Medulla oblongata (tissue), 1 donor: ENCODE measurements at regions not wholly inside any gene's neighbourhood (a gene's known extent, or its start where the extent isn't known, plus 50 kb on each side); places are given as distances from the start of the nearest gene placed in this dataset.
"Not testable (repeated sequence)": the region's sequence is repeated elsewhere in the genome, so short reads cannot be mapped to it uniquely, and the experiment has no call there.

Experiments used
- DNase-seq: peaks from one replicate; pipeline ENCODE4 v3.0.0-alpha.2; 2015; ENCODE audit errors: extremely low spot score

DNA sequence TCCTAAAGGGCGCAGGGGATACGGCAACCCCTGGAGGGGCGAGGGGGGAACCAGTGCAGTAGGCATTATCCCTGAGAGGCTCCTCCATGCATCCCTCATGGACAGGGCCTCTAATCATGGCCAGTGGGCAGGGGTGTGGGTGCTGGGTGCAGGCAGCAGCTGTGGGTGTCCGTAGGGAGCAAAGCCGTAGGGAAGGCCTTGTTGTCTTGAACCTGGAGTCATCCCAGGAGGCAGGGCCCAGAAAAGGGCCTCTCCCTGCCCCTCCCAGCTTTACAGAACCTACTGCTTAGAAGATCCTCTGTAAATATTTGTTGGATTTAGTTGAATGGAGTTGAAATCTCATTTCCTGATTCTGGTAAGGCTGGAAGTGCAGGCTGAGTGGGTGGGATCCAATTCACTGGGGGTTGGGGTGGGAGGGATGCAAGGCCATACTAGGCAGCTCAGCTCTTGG, 207.0 kb upstream of the HAAO start:
- no peak for DNase-seq

DNA sequence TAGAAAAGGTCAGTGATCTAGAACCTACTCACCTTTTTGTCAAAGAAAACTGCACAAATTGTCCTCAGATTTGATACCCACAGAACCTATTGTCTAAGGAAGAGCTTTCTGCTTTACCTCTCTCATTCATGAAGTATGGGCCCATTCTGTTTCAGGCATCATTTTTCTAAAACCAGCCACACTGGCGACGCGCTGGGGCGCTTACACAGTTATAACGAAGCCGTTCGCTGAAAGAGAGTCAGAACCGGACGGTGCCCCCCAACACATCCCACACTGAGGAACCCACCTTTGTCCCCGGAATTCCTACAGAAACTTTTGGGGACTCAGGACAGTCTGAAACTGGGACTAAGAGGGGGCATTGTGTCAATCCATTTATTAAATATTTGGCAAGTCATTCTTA, 206.3 kb upstream of the HAAO start:
- DNase-seq: no peak

DNA sequence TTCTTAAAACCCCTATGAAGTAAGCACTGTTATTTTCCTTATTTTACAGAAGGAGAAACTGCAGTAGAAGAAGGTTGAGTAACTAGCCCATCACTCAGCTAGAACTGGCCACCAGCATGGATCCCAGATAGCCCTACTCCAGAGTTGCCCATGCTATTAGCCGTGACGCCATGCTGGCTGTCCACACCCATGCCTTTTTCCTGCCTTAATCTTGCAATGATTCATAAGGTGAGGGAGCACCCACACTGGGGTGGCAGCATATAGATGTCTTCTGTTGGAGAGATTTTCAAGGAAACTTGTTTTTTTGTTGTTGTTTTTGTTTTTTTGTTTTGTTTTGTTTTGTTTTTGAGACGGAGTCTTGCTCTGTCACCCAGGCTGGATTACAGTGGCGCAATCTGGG, 204.1 kb upstream of the HAAO start:
- no peak for DNase-seq

DNA sequence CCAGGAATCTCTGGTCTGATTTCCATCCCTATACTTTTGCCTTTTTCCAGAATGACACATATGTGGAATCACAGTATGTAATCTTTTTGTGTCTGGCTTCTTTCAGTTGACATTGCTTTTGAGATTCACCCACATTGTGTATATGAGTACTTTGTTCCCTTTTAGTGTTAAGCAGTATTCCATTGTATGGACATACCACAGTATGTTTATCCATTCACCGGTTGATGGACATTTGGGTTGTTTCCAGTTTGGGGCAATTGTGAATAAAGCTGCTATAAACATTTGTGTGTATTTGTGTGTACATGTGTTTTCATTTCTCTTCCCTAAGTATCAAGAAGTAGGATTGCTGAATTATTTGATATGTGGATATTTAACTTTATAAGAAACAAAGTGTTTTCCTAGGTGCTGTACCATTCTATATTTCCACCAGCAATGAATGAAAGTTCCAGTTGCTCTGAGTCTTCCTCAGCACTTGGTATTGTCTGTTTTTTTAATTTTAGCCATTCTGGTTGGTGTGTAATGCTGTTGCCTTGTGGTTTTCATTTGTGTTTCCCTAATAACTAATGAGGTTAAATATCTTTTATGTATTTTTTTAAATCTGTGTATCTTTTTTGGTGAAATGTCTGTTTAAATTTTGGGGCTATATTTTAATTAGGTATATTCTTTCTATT, 203.5 kb upstream of the HAAO start:
- DNase-seq: no peak

DNA sequence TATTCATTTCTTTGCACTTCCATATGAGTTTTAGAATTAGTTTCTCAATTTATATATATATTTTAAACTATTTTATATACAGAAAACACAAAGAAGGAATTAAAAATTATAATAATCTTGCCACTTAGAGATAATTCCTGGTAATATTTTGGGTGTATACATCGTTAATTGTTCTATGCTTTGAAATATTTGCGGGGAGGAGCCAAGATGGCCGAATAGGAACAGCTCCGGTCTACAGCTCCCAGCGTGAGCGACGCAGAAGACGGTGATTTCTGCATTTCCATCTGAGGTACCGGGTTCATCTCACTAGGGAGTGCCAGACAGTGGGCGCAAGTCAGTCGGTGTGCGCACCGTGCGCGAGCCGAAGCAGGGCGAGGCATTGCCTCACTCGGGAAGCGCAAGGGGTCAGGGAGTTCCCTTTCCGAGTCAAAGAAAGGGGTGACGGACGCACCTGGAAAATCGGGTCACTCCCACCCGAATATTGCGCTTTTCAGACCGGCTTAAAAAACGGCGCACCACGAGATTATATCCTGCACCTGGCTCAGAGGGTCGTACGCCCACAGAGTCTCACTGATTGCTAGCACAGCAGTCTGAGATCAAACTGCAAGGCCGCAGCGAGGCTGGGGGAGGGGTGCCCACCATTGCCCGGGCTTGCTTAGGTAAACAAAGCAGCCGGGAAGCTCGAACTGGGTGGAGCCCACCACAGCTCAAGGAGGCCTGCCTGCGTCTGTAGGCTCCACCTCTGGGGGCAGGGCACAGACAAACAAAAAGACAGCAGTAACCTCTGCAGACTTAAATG, 197.1 kb upstream of the HAAO start:
- not testable (repeated sequence) for DNase-seq

DNA sequence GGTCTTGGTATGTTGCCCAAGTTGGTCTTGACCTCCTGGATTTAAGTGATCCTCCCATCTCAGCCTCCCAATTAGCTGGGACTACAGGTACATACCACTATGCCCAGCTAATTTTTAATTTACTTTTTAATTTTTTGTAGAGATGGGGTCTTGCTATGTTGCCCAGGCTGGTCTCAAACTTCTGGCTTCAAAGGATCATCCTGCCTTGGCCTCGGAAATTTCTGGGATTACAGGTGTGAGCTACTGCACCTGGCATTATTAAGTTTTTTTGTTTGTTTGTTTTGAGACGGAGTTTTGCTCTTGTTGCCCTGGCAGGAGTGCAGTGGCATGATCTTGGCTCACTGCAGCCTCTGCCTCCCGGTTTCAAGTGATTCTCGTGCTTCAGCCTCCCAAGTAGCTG, 195.7 kb upstream of the HAAO start:
- not testable (repeated sequence) for DNase-seq

DNA sequence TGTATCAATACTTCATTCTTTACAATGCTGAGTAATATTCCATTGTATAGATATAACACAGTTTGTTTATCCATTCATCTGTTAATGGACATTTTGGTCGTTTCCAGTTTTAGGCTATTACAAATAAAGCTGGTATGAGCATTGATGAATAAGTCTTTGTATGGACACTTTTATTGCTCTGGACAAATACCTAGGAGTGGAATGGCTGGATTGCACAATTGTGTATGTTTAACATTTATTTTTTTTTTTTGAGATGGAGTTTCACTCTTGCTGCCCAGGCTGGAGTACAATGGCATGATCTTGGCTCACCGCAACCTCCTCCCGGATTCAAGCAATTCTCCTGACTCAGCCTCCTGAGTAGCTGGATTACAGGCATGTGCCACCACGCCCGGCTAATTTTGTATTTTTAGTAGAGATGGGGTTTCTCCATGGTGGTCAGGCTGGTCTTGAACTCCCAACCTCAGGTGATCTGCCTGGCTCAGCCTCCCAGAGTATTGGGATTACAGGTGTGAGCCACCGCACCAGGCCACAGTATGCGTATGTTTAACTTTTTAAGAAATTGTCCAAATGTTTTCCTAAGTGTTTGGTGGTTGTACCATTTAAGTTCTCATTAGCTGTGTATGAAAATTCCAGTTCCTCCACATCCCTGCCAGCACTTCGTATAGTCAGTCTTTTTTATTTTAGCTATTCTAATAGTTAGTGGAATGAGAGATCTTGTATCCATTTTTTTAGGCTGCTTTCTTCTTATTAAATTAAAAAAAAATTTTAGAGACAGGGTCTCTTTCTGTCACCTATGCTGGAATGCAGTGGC, 194.9 kb upstream of the HAAO start:
- DNase-seq: no peak

DNA sequence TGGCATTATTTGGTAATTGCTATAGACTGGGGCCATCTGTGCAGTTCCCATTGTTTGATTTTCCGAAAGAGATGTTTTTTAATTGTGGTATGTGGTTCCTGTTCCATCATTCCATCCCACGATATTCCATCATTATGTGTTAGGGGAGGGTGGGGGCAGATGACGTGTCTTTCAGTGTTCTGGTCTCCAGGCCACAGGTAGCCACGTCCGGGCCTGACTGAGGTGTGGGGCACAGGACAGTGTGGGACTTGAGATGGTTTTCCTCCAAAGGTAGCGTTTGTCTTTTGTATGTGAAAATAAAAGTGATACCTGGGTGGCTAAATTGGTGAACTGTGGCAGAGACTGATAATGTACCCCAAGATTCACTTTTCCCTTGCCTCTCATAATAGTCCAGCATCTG, 192.2 kb upstream of the HAAO start:
- no peak for DNase-seq

DNA sequence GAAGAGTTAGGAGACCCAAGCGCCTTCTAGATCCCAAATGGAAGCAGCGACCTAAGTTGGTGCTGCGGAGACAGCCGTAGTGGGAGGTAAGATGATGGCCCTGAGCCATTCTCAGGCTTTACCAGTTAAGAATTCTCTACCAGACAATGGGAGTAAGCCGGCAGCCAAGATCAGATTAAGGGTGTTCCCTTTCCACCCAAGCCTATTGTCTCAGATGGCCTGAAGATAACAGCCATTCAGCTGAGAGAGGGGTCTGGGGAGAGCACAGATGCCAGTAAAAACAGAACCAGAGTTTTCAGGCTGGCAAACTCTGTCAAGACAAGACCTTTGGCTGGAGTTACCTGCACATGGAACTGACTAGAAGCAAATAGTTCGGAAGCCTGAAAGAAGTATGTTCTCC, 191.7 kb upstream of the HAAO start:
- no peak for DNase-seq

DNA sequence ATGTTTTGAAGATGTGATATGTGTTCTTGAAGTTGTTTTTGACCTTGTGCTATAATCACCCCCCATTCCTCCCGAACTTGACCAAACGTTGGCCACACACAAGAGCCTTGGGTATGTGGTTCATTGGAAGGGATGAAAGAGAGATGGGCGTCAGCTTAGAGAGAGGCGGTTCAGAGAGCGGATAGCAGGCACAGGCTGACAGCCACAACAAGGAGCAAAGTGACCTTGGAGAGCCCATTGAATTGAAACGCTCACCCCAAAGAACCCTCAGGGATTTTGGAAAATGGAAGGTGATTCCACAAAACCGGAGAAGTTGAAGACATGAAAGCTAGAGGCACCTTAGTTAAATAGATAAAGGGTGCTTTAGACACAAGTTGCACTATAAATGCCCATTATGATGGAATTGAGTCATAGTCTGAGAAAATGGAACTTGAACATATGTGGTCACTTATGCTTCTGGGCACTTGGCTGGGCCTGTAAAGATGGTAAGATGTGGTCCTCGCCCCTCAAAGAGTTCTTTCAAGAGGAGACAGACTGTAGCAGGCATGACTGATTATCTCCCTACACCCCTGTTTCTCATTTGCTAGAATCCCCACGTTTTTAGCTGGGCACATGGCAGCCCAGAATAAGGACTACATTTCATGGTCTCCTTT, 188.5 kb upstream of the HAAO start:
- no peak for DNase-seq

DNA sequence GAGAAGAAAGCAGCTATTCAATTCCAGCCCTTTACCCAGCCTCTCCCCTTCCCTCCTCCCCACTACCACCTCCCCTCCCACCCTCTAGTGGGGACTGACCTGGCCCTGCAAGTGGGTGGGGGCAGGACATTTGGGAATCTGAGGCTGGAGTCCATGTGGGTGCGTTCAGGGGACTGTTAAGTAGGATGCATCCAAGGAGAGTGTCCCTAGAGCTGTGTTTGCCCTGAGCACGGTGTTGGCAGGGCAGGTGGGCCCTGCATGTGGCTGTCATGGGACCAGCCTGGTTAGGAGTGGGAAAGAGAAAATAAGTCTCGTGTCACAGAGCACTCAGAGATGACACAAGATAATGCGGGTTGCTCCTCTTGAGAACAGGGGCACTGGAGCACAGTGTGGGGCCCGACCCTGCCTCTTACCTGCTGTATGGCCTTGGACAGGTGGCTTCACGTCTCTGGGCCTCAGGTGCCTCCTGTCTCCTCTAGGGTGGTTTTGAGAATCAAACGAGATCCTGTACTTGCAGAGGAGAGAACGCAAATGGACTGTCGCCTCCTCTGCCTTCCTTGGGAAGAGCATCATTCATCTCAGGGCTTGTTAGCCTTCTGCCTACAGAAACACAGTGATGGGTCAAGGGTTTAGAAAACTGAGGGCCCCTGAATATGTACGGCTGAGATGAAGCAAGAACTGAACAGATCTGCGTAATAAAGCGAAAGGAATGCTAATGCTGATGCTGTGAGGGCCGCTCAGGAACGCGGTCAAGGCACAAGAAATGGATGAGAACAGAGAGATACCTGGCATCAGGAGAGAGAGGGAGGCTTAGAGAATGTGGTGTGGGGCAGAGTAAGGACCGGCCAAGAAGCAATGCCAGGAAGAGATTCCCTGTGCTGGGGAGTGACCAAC, 187.7 kb upstream of the HAAO start:
- DNase-seq: no peak

DNA sequence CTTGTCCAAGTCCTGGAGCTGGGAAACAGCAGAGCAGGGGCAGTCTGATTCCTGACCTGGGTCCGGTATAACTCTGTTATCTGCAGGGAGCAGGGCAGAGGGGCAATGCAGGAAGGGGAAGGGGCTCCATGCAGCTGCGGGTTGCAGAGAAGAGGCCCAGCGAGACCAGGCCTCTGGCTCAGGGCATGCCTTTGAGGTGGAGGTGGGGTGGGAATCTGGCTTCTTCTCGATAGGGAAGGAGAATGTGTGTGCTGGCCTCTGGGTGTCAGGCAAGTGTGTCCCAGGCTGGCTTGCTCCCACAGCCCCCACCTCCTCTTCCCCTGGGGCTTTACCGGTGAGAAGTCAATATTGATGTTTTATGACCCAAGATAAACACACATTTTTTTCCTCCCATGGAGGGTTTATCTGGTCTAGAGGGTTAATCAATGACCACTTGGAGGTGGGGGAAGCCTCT, 187.1 kb upstream of the HAAO start:
- DNase-seq: no peak

DNA sequence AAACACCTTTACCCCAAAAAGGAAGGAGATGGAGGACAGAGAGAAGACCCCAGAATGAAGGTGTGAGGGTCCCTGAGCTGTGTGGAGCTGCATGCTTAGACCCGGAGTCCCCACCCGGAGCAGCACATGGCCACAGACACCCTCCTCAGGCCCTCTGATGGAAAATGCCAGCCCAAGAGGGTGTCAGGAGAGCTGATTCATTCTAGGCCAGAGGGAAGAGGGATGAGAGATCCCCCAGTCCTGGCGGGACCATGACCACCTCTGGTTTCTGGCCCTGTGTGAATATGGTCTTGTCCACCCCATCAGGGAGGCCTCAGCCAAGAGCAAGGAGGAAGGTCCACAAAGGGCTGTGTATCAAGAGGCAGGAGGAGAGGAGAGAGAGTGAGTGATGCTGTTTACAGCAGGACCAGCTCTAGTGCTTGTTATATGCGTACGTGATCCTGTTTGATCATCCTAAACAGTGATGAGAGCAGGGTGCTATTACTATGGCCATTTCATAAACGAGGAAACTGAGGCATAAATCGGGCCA, 186.6 kb upstream of the HAAO start:
- DNase-seq: no peak

DNA sequence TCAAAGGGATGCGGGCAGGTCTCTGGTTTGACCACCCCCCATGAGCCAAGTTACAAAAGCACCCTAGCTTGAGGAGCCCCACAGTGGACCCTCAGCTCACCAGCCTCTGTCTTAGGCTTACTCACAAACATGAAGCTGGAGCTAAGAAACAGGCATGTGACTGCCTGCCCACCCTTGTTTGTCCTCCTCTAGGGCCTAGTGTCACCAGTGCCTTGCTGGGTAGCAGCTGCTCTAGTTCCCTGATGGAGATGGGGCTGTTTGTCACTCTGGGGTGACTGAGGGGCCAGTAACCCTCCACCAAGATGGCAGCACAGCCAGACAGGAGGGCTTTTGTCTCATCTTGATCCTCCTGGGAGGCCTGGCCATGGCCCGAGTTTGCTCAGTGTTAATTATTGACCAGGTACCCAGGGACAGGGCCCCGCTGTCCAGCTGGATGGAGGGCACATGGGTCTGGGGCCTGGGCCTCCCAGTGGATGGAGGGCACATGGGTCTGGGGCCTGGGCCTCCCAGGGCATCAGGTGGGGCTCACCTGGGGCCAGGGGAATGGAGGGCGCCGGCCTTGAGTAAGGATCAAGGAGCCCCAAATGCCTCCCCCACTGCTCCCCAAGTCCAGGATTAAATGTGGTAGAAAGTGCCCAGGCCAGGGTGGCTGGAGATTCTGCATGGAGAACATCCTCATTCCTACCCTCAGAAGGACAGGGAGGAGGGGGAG, 185.9 kb upstream of the HAAO start:
- no peak for DNase-seq

DNA sequence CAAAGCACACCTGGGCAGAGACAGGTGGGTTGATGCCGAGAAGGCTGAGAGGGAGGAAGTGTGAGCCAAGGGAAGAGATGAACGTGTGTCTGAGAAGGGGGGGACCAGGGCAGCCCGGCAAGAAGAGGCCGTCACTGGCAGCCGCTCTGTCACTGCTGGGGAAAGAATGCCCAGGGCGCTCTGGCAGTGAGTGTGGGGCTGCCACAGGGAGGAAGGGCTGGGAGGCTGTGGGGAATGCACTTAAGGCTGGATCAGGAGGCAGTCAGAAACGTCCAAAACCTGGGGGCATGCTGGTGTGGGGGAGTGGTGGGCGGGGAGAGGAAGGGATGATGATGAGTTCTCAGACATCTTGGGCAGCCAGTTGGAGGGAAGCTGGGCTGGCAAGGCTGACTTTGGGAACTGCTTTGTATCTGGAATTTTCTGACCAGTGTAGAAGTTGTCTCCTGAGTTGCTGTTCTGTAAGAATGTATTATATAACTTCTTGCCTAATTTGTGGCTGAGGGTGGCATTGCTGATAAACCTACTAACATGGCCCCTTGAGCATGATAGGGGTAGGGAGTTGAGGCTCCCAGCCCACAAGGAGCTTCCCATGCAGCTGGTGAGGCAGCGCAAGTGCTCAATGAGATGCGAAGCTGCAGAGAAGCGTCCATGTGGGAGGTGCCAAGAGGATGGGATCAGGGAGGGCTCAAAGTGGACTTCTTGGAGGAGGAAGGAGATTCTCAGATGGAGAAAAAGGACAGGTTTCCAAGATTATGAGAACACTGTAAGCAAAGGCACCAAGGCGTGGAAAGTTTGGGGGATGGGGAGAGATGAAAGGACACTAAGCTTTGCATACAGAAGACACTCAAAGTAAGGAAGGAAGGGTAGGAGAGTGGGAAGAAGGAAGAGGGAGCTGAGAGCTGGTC, 185.1 kb upstream of the HAAO start:
- no peak for DNase-seq

DNA sequence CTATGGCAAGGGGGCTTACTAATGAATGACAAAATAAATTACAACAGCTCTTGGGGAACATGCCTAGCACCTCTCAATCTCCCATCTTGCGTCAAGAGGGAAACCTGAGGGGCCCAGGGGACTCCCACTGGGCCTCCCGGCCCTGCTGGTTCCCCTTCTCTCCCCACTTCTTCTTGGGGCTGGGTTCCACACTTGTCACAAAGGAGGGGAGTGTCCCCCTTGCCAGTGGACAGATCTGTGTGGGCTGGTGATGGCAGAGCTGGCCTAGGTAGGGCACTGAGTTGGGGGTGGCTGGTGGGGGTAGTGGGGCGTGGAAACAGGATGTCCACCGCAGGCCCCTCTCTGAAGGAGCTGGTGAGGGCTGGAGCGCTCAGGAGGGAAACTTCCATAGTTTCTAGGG, 184.0 kb upstream of the HAAO start:
- no peak for DNase-seq

DNA sequence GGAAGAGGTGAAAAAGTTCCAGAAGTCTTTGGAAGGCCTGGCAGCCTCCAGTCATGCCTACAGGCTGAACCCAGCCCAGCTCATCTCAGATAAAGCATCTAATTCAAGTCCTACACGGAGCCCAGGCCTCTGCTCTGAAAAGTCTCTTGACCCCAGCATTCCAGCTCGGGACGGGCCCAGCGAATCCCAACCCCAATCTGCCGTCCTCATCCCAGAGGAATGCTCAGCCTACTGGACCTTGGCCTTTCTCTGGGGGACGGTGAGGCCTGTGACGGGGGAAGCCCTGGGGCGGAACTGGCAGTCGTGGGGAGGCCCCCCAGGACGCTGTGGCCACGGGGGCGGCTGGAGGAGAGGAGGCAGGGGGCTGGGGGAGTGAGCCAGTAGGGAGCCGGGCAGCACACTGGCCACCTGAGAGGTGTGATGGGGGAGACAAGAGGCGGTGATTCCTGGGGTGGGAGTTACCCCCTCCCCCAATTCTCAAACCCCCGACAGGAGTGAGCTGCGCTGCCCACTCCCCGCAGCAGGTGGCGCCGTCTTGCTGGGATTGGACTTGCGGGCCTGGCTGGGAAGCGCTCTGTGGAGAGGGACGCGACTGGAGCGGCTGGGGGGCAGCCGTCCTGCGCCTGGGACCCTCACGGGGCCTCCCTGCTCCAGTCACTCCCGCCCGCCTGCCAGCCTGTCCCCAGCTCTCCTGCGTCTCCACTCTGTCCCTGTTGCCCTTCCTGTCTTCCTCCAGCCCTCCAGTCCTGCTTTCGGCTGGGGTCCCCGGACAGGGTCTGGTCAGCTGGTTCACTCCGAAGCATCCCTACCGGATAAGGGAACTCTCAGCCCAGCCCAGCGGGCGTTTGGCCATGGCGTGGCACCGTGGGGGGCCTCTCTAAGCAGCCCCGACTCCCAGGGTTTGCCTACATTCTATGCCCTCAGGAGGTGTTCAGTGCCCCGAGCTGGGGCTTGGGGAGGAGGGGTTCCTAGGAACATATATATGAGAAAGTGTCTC, 182.6 kb upstream of the HAAO start:
- DNase-seq: peak; percentile 78
